Lung (tissue), 11 donors: ENCODE measurements at regions not wholly inside any gene's neighbourhood (a gene's known extent, or its start where the extent isn't known, plus 50 kb on each side); places are given as distances from the start of the nearest gene placed in this dataset.

ENCODE experiments used
- ATAC-seq: fragments of 200-7000 bp; cut with Tn5 transposase; one replicate; pipeline ENCODE4 v1.9.1; 2020; ENCODE audit warnings: moderate number of reproducible peaks; ENCODE audit not compliant: insufficient read depth, low FRiP score
- DNase-seq, 3 donors: peaks; one replicate each; pipeline ENCODE4 v3.0.0-alpha.2; 2013 to 2017
- H3K27ac ChIP-seq, 2 donors: one replicate each; pipeline ENCODE4 v1.5.1; 2013; ENCODE audit warnings: mild to moderate bottlenecking in 2 of 2, moderate library complexity in 2 of 2, control low read depth in 1 of 2, inconsistent platforms in 1 of 2, low read depth in 1 of 2, low read length in 1 of 2
- H3K27me3 ChIP-seq, 3 donors: one replicate each; pipeline ENCODE4 v1.5.1; 2013; ENCODE audit warnings: low read length in 2 of 3; ENCODE audit not compliant: control insufficient read depth in 3 of 3, insufficient read depth in 3 of 3
- H3K36me3 ChIP-seq, 4 donors: one replicate each; pipeline ENCODE4 v1.5.1; 2013; ENCODE audit warnings: low read length in 4 of 4, mild to moderate bottlenecking in 1 of 4, moderate library complexity in 1 of 4; ENCODE audit not compliant: control insufficient read depth in 4 of 4, insufficient read depth in 4 of 4
- H3K4me1 ChIP-seq, 5 donors: one replicate each; pipeline ENCODE4 v1.5.1; 2013; ENCODE audit warnings: low read length in 5 of 5, mild to moderate bottlenecking in 2 of 5, moderate library complexity in 1 of 5; ENCODE audit not compliant: control insufficient read depth in 5 of 5, insufficient read depth in 5 of 5
- H3K4me3 ChIP-seq: one replicate; pipeline ENCODE4 v1.5.1; 2013; ENCODE audit warnings: mild to moderate bottlenecking, control low read depth, moderate library complexity
- H3K9ac ChIP-seq, 2 donors: one replicate each; pipeline ENCODE4 v1.5.1; 2013; ENCODE audit warnings: low read length in 2 of 2, control low read depth in 1 of 2; ENCODE audit not compliant: insufficient read depth in 1 of 2
- H3K9me3 ChIP-seq, 4 donors: one replicate each; pipeline ENCODE4 v1.5.1; 2013; ENCODE audit warnings: low read length in 3 of 4, mild to moderate bottlenecking in 1 of 4, moderate library complexity in 1 of 4; ENCODE audit not compliant: control insufficient read depth in 4 of 4, insufficient read depth in 3 of 4
- WGBS, 2 donors: extraction: QIAGEN DNeasy Blood & Tissue Kit; methylation state at CpG; one replicate each; pipeline ENCODE4 v1.1.7; 2013; 5-methylcytosine and 5-hydroxymethylcytosine counted together
- TF ChIP-seq, protein P1 (sequence below): IDR thresholded peaks from 2 replicates; pipeline ENCODE4 v1.5.1; 2012; ENCODE audit warnings: mild to moderate bottlenecking; ENCODE audit errors: control extremely low read depth, extremely low read depth
- donor health status: control.
- donor health status: control.
- donor health status: Bipolar disorder and iron deficiency.
- donor health status: healthy.
- donor health status: DM: yes; HTN: yes; CAD: no.

DNA sequence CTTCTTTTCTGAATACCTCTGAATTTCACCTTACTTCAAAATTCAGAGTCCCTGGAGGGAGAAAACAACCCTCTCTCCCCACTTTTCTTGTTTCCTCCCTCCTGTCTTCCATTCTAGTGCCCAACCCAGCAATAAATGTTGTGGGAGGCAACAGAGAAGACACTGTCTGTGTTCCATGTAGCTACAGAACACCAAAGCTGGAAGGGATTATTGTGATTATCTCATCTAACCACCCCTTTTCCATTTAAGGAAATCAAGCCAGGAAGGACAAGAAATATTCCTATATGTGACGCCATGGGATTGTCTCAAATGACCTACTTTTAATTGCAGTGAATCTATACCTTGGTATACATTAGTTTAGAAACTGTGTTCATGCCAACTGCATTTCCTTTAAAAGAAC, 476.6 kb upstream of the TNC start:
- H3K27me3 ChIP-seq, result no peaks in the 10 kb centered on the region
- peaks cover 0 to 14% (median 0%) of the 10 kb centered on the region in 5 donors for H3K4me1 ChIP-seq
- no peak overlapping the region for H3K27ac ChIP-seq
- no peak for ATAC-seq
- peaks cover 0 to 2% (median 0%) of the 10 kb centered on the region in 4 donors for H3K9me3 ChIP-seq
- TF ChIP-seq, protein P1, sequence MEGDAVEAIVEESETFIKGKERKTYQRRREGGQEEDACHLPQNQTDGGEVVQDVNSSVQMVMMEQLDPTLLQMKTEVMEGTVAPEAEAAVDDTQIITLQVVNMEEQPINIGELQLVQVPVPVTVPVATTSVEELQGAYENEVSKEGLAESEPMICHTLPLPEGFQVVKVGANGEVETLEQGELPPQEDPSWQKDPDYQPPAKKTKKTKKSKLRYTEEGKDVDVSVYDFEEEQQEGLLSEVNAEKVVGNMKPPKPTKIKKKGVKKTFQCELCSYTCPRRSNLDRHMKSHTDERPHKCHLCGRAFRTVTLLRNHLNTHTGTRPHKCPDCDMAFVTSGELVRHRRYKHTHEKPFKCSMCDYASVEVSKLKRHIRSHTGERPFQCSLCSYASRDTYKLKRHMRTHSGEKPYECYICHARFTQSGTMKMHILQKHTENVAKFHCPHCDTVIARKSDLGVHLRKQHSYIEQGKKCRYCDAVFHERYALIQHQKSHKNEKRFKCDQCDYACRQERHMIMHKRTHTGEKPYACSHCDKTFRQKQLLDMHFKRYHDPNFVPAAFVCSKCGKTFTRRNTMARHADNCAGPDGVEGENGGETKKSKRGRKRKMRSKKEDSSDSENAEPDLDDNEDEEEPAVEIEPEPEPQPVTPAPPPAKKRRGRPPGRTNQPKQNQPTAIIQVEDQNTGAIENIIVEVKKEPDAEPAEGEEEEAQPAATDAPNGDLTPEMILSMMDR, result no peak
- no peak overlapping the region for H3K9ac ChIP-seq
- DNase-seq, result no peak
- H3K36me3 ChIP-seq, result no peaks in the 10 kb centered on the region
- no peak overlapping the region for H3K4me3 ChIP-seq
- WGBS, 2 donors, result 44 to 88% methylated on average over 1 of the region's 1 CpG

DNA sequence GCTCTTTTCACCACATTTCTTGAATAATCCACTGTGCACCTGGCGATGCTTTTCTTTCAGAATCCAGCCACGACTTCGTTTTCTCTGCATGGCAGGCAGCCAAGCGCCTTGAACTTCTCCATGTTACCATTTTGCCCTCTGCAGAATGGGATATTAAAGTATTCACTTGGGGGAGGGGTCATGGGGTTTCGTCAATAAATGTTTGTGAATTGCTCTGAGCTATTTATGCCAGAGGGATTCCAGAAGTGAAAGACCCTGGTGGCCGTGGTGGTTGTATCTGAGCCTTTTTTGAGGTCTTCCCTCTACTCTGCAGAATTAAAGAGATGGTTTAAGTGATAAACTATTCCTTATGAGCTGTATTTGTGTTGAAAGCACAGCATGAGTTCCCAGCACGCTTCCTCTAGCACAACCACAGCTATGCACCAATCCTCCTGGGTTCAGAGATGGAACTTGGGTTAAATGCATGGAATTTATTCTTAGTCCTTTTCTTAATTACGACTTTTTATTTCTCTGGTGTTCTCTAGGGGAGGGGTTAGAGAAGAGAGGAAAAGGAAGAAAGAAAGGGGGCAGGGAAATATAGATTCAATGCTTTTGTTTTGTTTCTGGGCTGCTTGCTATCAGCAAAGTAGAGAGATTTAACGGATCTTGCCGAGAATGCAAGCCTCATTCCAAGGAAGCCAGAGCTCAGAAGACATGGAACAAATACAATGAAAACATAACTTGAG, 478.2 kb upstream of the TNC start:
- Histone ChIP-seq H3K27me3 (no peaks in the 10 kb centered on the region), H3K9me3 (no peaks in the 10 kb centered on the region), H3K4me3 (no peak overlapping the region), H3K4me1 (peaks cover 0 to 14% (median 0%) of the 10 kb centered on the region in 5 donors), H3K27ac (no peak overlapping the region), H3K36me3 (no peaks in the 10 kb centered on the region), H3K9ac (no peak overlapping the region)
- ATAC-seq (no peak), DNase-seq (no peak)
- TF ChIP-seq, protein P1, result no peak
- 46% methylated on average over 10 of the region's 10 CpGs for WGBS, 2 donors

DNA sequence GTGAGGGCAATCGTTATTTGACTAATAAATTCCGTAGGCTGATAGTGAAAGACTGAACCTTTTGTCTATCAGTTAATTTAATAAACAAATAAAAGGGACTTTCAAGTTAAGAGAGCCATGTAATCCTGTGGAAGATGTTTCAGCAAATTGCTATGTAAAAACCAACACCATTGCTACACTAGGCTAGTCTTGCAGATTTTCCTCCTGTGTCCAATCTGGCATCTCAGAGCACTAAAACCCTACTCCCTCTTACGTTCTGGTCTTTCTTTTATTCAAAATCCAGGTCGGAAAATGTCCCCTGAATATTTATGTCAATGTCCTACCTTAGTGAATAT, 478.8 kb upstream of the TNC start:
- no peak for ATAC-seq
- Histone ChIP-seq H3K9me3 (no peaks in the 10 kb centered on the region), H3K9ac (no peak overlapping the region), H3K4me1 (peaks cover 0 to 12% (median 0%) of the 10 kb centered on the region in 5 donors), H3K4me3 (no peak overlapping the region), H3K27ac (no peak overlapping the region), H3K27me3 (no peaks in the 10 kb centered on the region), H3K36me3 (no peaks in the 10 kb centered on the region)
- TF ChIP-seq, protein P1, result no peak
- DNase-seq, result no peak
- WGBS, 2 donors, result 52 to 55% methylated on average over 4 of the region's 4 CpGs
